ENCODE measurements at regions not wholly inside any gene's neighbourhood (a gene's known extent, or its start where the extent isn't known, plus 50 kb on each side); places are given as distances from the start of the nearest gene placed in this dataset.

DNA sequence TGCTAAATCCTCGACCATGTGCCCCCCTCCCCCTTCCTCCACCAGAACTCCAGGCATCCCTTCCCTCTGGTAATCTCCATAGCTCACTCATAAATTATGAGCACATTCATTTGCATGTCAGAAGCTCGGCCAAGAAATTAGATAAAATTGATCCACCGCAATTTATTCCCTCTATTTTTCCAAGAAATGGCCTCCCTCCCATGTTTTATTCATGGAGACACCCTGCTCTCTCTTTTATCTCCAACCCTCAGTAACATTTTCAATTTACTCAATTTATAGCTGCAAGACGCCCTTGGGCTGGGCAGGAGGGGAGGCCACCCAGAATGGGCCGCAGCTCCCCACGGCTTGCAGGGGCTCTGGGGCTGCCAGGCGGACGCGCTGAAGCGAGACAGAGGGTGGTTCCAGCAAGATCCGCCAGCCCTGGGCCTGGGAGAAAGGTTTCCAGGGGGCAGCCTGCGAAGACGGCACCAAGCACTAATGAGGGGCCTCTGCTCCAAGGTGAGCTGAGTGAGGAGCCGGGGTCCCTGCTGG lies 54.7 kb upstream of the ZNF423 start:
- no peak for DNase-seq (ENCODE audit: low spot score)

DNA sequence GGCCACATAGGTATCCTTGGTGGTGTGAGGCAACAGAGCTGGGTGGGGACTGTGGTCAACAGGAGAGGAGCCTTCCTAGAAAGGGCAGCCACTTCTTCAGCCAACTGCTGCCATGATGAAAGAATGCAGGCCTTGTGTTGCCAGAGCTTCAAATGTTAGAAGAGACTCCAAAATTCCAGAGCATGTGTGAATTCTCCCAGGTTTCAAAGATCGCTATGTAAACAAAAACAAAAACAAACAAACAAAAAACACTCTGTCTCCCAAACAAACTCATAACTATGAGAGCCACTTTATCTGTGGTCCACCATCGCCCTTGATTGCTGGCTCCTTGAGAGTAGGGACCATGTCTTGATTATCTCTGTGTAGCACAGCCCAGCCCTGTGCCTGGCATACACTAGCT lies 55.5 kb upstream of the ZNF423 start:
- no peak for DNase-seq (ENCODE audit: low spot score)

DNA sequence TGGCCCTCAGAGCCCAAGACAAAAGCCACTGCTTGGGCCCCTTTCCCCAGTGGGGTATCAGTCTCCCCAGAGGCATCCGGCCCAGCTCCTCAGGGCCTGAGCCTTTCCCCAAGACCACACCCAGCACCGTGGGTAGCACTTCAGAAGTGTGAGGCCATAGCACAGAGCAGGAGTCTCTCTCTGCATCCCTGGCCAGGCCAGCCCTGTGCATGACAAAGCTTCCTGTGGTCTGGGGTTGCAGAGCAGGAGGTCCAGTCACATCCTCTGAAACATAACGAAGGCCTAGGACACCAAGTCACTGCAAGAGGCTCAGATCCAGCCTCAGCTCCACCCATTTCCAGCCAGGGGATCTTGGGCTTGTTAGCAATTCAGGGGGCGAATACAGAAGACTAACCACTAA lies 56.8 kb upstream of the ZNF423 start:
- no peak for DNase-seq (ENCODE audit: low spot score)

DNA sequence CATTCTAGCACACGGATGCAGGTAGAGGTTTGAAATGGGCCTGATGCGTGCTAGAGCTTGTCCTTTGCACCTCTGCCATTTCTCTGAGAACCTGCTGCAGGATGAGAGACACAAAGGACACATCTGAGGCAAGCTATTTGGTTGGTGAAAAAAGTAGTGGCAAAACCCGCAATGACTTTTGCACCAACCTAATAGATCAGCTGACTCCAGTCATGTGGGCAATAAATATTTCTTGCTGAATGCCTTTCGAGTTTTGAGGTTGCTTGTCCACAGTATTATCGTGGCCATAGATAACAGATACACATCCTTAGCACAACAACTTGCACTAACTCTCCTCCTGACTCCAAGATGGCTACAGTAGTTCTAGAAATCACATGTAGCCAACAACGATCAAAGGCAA lies 57.8 kb upstream of the ZNF423 start:
- DNase-seq (ENCODE audit: low spot score), result no peak

DNA sequence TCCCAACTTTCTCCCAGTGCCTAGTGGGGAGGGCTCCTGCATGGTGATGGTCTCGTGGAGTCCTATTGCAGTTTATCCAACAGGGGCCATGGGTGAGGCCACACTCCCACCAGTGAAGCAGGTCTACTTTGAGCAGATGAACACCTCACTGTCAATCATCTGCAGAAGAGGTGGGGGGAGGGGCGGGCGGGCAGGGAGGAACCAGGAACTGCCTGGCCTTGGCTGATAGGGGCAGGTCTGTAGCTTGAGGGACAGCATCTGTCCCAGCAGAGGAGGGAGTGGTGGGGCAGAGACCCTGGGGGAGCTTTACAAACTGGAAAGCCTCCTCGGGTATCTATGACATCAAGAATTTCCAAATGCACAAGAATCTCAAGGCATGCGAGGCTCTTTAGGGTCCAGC lies 58.7 kb upstream of the ZNF423 start:
- DNase-seq (ENCODE audit: low spot score), result no peak

DNA sequence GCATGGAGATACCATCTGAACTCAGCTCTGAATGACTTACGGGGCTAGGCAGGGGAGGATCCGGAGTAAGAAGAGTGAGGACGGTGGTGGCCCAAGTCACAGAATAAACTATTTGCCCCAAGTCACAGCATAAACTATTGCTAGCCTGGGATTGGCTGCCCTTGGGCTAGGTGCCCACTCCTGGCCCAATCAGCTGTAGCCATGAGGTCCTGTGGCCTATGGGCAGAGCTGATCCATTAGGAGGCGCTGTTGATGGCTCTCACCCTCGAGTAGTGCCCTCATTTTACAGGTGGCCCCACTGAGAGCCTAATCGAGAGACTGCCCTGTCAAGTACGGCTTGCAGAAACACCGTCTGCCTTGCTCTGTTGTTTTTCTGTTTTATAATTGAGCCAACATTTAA lies 62.3 kb upstream of the ZNF423 start:
- DNase-seq (ENCODE audit: low spot score), result no peak

DNA sequence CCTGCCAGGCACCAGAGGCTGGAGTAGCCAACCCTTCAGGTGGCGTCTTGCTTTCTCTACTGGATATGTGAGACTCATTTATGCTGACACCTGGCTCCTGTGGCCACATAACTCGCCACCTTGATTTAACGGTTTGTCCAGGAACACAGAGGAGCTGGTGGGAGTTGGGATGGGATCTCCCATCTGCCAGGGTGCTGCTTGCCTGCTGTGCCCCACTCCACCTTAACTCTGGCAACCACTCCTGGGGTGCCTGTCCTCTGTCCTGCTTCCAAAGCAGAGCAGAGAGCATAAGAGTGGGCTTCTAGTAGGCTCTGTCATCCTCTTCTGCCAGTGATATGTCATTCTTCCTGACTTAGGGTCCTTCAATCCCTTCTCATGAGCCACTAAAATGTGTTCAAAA lies 63.4 kb upstream of the ZNF423 start:
- no peak for DNase-seq (ENCODE audit: low spot score)

DNA sequence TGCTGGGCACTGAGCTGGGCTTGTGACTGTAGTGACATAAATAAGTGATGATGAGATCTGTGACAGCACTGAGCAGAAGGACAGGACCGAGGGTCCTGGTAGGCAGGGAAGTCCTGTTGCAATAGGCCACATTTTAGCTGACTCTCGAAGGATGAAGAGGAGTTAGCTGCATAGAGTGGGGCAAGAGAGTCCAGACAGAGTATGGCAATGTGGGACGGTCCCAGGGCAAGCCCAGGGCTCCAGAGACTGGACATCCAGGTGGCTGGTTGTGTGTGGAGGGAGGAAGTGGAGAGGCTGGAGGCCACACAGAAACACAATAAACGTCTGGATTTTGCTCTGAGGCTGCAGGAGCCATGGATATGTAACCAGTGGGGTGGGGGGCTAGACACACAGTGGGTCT lies 64.5 kb upstream of the ZNF423 start:
- DNase-seq (ENCODE audit: low spot score), result no peak

DNA sequence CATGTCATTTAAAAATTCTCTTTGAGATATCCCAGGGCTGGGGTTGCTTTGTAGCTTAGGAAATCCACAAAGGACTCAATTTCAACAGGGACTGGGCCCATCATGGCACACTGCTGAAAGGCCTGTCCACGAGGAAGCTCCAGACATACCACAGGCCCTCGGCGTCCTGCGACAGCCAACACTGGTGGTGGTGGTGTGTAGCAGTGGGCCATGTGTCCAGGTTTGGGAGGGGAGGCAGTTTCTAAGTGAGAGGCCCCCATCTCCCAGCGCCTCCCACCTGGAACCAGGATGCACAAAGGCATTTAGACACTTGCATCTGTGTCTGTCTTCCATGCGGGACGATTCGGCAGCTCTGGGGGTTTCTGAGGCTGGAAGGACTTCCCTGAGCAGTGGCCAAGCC lies 65.2 kb upstream of the ZNF423 start:
- DNase-seq (ENCODE audit: low spot score), result no peak

DNA sequence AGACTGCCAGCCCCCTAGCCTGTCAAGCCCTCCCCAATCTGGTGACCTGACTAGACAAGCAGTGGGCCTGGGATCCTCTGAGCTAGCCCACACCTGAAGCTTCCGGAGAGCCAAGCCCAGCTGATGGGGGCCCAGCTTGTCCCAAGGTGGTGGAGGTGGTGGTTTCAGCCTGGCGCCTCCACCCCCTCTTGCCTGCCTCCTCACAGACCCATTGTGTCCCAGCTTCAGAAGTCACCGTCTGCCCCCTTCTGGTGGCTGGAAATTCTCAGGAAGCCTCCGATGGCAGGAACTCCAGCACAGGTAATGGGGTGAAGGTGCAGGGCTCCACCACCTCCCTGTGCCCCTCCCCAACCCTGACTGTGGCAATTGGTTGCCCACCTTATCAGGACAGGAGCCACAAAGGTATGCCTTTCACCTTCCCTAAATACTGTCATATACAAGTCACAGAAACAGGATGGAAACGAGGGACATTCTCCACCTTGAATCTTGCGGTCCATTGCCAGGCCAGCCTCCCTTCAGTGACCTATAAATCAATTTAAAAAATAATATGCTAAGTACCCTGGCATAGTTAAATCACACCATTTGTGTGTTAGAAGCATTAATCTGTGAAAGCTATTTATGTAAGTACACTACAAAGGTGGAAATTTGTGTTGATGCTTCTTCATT lies 66.0 kb upstream of the ZNF423 start:
- DNase-seq (ENCODE audit: low spot score), result peak; percentile 71

DNA sequence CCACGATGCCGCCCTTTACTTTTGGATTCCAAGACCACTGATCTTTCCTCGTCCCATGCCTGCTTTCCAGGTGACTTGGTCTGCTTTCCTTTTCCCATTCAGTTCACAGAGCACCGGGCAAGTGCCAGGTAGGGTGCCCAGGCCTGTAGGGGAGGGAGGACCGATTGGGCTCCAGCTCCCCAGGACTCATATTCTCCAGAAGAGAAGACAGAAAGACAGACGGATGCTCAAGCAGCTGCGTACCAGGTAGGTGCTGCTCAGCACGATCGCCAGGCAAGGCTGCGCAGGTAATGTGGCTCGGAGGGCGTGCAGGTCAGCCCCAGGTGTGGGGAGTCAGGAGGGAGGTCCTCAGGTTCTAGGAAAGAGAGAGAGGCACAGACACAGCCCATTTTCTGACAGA lies 67.5 kb upstream of the ZNF423 start:
- DNase-seq (ENCODE audit: low spot score), result no peak

DNA sequence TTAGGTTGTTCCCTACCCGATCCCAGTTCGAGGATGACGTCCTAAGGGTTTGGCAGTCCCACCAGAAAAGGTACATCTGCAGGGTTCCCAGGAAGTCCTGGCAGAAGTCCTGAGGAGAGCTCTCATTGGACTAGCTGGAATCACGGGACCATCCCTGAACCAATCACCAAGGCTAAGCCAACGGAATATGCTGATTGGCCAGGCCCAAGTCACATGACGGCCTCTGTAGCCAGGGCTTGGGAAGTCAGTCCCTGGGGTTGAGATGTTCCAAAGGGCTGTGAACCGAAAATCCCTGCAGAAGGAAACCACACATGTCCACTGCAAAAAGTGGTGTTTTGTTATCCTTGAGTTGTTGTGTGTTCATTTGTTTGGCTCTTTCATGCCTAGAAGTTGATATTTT lies 68.2 kb upstream of the ZNF423 start:
- DNase-seq (ENCODE audit: low spot score), result no peak

DNA sequence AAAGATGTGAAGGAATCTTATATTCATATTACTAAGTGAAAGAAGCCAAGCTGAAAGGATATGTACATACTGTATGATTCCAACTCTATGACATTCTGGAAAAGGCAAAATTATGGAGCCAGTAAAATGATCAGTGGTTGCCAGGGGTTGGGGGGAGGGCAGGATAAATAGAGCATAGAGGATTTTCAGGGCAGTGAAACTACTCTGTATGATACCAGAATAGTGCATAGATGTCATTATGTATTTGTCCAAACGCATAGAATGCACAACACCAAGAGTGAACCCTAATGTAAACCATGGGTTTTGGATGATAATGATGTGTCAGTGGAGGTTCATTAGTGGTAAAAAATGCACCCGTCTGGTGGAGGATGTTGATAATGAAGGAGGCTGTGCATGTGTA lies 71.0 kb upstream of the ZNF423 start:
- DNase-seq (ENCODE audit: low spot score), result no peak

DNA sequence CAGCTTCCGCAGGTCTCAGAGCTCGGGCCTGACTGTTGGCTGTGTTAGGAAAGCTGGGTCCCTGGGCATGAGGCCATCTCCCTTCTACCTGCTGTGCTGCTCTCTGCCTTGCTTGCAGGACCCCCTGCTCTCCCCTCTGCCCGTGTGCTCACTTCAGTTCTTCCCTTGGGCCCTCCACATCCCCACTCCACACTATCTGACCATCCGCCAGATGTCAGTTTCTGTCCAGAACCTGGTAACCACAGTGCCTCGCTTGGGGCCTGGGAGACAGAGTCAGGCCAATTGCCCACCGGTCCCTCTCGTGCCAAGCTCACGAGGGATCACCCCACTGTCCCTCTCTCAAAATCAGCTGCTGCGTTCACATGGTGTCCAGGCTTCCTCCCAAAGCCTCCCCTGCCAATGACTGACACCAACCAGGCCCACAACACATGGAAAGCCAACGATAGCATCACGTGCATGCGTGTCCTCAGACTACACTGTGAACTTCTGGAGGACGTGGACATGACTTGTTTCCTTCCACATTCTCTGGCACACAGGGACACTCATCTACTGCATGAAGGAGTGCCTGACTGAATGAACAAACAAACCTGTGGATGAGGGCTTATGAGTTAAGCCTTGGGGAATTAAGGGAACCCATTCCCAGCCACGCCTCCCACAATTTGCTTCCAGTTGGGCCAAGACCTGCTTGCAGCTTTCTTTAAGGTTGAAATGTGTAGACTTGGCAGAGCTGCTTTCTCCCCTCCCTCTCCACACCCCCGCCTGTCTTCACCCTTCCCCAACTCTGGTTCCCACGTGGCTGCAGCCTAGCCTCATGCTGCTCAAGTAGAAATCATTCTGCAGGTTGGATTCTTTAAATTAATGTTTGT lies 72.5 kb upstream of the ZNF423 start:
- no peak for DNase-seq (ENCODE audit: low spot score)

DNA sequence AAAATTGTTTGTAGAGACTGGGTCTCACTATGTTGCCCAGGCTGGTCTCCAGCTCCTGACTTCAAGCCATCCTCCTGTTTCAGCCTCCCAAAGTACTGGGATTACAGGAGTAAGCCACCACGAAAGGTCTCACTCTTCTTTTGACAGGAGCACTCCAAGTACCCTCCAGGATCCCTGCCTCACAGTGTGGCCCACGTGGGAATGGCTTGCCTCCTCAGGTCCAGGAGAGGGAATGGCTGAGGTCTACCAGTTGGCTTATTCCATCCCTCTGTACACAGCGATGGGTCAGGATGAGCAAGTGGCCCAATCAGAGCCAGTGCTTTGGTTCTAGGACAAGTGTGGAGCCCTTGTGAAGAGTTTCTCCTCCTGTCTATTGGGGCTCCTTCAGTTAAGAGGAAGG lies 73.7 kb upstream of the ZNF423 start:
- no peak for DNase-seq (ENCODE audit: low spot score)

DNA sequence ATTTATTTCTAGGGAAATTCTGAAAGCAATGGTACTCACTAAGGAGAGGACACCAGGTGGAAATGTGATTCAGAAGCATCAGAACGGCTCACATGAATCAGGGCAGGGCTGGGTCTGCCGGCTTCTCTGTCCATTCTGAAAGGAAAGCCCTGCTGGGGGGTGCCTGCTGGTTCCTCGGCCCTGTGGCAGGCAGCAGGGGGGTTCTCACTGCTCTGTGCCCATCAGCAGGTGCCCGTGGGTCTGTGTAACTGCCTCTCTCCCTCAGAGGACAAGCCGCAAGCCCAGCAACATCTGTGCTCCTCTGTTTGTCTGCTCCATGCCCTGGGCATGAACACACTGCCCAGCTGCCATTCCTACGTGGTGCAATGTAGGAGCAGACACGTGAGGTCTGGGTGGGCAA lies 74.9 kb upstream of the ZNF423 start:
- no peak for DNase-seq (ENCODE audit: low spot score)

DNA sequence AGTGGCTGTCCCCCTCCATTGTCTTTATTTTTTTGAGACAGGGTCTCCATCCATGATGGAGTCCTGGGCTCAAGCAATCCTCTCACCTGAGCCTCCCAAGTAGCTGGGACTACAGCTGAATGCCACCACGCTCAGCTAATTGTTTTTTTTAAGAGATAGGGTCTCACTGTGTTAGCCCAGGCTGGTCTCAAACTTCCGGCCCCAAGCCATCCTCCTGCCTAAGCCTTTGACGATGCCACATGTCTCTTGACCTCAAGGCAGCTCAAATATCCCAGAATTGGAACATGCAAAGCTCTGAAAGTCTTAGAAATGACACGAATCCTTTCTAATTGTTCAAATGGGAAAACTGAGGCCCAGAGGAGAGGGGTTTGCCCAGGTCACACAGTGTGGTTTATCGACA lies 75.4 kb upstream of the ZNF423 start:
- no peak for DNase-seq (ENCODE audit: low spot score)

DNA sequence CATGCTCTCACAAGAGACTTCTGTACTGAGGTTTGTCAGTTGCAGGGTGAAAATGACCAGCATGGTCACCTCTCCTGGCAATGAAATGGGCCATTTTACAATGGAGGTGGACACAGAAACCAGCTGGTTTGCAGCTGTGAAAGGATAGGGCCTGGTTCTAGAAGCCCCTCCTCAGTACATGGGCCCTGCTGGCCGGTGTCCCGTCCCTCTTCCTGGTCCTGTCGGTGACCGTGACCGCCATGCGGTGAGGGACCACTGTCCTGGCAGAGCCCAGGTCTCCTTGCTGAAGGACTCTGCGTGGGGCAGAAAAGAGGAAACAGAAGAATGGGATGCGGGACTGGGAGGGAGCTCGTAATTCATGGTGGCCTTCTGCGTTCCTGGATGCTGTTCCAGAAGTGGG lies 76.0 kb upstream of the ZNF423 start:
- DNase-seq (ENCODE audit: low spot score), result no peak

DNA sequence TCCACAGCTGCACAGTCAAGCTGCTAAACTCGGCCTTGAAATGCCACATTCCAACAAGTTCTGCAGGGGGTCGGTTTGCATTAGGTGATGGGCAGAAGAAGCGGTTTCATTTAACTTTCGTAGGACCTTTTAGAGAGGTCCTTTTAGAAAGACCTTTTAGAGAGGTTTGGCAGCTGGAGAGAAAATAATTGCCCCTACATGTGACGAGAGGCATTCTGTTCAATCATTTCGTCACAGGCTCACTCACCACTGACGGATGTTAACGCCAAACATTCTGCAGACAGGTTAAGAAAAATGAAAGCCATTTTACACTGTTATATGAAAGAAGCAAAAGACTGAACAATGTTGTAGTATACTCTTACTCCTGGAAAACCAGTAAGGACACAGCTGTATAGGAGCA lies 76.5 kb upstream of the ZNF423 start:
- DNase-seq (ENCODE audit: low spot score), result no peak

DNA sequence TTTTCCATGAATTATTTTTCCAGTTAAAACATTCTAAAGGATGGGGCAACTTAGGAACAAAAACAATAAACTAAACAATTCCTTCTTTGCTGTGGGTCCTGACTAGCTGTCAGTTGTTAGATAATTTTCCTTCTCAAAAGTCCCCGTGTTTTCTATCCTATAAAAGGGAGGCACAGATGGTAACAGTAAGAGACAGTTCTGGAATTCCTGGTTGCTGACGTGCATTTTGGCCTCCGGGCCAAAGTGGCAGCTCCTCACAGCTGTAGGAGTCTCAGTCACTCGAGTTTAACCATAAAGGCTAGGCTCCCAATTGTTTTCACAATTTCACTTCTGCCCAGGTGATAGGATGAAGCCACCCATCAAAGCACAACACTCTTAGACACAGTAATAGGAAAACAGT lies 77.0 kb upstream of the ZNF423 start:
- DNase-seq (ENCODE audit: low spot score), result no peak

DNA sequence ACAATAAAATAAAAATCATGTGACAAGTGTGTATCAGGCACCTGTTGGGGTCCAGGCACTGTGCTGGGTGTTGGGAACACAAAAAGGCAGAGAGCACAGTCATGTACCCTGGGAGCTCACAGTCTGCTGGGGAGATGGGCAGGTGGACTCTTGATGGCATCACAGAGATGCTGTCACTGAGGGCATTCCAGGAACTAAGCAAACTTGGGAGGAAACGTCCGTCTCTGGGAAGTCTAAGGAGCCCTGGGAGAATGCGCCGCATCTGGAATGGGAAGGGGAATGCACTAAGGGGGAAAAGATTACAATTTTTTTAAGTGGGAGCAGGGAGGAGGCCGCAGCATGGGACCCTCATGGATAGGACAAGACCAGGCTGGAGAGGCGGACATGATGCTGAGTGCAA lies 80.9 kb upstream of the ZNF423 start:
- DNase-seq (ENCODE audit: low spot score), result no peak

DNA sequence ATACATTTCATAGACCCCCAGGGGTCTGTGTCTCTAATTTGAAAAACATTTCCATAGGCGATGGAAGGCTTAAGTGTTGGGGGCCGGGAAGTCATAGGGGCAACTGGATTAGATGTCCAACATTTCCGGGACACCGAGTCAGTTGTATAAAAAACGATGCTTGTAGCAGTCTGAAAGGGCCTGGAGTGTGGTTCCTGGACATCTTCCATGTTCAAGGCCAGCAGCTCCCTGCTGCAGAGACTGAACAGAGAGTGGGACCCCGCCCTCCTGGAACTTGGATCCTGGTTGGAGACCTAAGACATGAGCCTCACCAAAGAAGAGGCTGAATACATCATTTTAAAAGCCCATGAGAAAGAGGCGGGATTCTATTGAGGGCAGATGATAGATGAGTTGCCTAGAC lies 82.0 kb upstream of the ZNF423 start:
- DNase-seq (ENCODE audit: low spot score), result no peak

DNA sequence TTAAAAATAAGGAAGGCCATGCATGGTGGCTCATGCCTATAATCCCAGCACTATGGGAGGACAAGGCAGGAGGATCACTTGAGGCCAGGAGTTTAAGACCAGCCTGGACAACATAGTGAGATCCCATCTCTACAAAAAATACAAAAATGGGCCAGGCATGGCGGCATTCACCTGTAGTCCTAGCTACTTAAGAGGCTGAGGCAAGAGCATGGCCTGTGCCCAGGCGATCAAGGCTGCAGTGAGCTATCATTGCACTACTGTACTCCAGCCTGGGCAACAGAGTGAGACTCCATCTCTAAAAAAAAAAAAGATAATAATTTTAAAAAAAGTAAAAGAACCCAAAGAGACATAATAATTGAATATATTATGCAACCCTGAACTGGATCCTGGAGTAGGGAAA lies 83.6 kb upstream of the ZNF423 start:
- DNase-seq (ENCODE audit: low spot score), result no peak
